ENCODE measurements at regions not wholly inside any gene's neighbourhood (a gene's known extent, or its start where the extent isn't known, plus 50 kb on each side); places are given as distances from the start of the nearest gene placed in this dataset.

DNA sequence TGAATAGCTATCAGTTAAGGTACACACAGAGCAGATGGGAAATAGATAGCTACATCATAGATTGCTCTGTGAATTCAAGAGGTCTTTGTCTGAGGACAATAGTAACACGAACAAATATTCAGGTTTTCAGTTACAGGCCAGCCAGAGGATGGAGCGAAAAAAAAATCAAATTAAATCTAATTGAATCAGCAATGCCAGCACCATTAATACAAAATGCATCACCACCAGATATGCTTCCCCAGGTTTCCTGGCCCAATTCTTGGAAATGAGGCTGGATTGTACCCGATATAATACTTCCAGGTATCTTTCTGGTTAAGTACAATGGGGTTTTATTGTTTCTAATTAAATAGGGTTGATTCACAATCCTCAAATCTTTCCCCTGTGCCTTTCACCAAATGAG lies 975.8 kb upstream of the AUTS2 start:
- Histone ChIP-seq H3K56ac (replicated peaks; ENCODE audit: insufficient read length, low read depth, low read length) (no peak overlapping the region), H3K9me3 (ENCODE audit: insufficient read depth in 2 of 2, low read depth in 1 of 2, low read length in 1 of 2) (no peaks in the 10 kb centered on the region), H3K27me3 (replicated peaks in 1 of 4; ENCODE audit: control insufficient read depth in 3 of 4, extremely low read depth in 1 of 4, insufficient read depth in 3 of 4, low read length in 3 of 4) (no peaks in the 10 kb centered on the region), H2BK20ac (ENCODE audit: low read length) (no peak overlapping the region), H3K4me1 (replicated peaks in 1 of 4; ENCODE audit: control insufficient read depth in 3 of 4, insufficient read depth in 4 of 4, low read length in 3 of 4) (no peaks in the 10 kb centered on the region), H3K23ac (ENCODE audit: insufficient read length) (no peak overlapping the region), H4K91ac (replicated peaks; ENCODE audit: insufficient read length, low read length) (no peak overlapping the region), H3K79me1 (ENCODE audit: low read depth, low read length) (no peaks in the 10 kb centered on the region), H3K79me2 (ENCODE audit: control insufficient read depth in 1 of 2, insufficient read depth in 2 of 2, low read length in 2 of 2) (no peaks in the 10 kb centered on the region), H4K8ac (ENCODE audit: extremely low read depth, insufficient read depth, low read length) (no peak overlapping the region), H3K14ac (ENCODE audit: insufficient read length) (no peak overlapping the region), H3K4ac (replicated peaks; ENCODE audit: insufficient read length, low read depth, low read length) (no peak overlapping the region), H3K18ac (ENCODE audit: extremely low read depth, low read length) (no peak overlapping the region), H4K20me1 (replicated peaks in 1 of 2; ENCODE audit: control insufficient read depth in 1 of 2, insufficient read depth in 2 of 2, low read length in 2 of 2) (no peaks in the 10 kb centered on the region), H2AFZ (ENCODE audit: low read length) (no peak overlapping the region), H3K36me3 (ENCODE audit: control insufficient read depth in 2 of 4, insufficient read depth in 4 of 4, low read length in 3 of 4) (no peaks in the 10 kb centered on the region), H2BK5ac (ENCODE audit: low read depth, low read length) (no peak overlapping the region), H2BK12ac (ENCODE audit: low read depth, low read length) (no peak overlapping the region), H3K27ac (ENCODE audit: low read depth, low read length) (no peak overlapping the region), H2BK120ac (replicated peaks; ENCODE audit: low read depth, low read length) (no peak overlapping the region), H3K4me3 (ENCODE audit: extremely low read depth in 1 of 4, insufficient read depth in 2 of 4, low read depth in 3 of 4, low read length in 4 of 4) (no peak overlapping the region), H4K5ac (ENCODE audit: insufficient read length, low read depth, low read length) (no peak overlapping the region), H3K9ac (replicated peaks in 1 of 4; ENCODE audit: extremely low read depth in 1 of 4, low read depth in 3 of 4, low read length in 3 of 4) (no peak overlapping the region), H3K23me2 (ENCODE audit: low read depth, low read length) (no peaks in the 10 kb centered on the region), H2AK5ac (ENCODE audit: low read depth, low read length) (no peak overlapping the region), H2BK15ac (ENCODE audit: low read length) (no peak overlapping the region), H3K4me2 (ENCODE audit: insufficient read depth in 1 of 2, low read depth in 2 of 2, low read length in 2 of 2) (no peak overlapping the region)
- TF ChIP-seq CTBP2 (IDR thresholded peaks at IDR 0.05; ENCODE audit: borderline replicate concordance, insufficient read depth, insufficient read length, low read length) (no peak), MAX (IDR thresholded peaks at IDR 0.05) (no peak)
- CTCF ChIA-PET (ENCODE audit: partially characterized antibody): no interaction called here
- DNase-seq (ENCODE audit: low read depth in 1 of 2, low spot score in 2 of 2): no peak
- FAIRE-seq: no peak
- WGBS, 2 experiments (ENCODE audit: extremely low coverage in 1 of 2, insufficient coverage in 1 of 2, insufficient read length in 1 of 2, insufficient replicate concordance in 2 of 2, low coverage in 1 of 2, low lambda C conversion rate in 2 of 2, missing lambda C conversion rate in 1 of 2): 92% methylated on average over 3 of the region's 3 CpGs; no CpG with 5 or more reads in 1 of the 2 experiments
- POLR2A ChIA-PET (ENCODE audit: partially characterized antibody): no interaction called here

All from H1 (cell line).